ENCODE measurements at regions not wholly inside any gene's neighbourhood (a gene's known extent, or its start where the extent isn't known, plus 50 kb on each side); places are given as distances from the start of the nearest gene placed in this dataset.

DNA sequence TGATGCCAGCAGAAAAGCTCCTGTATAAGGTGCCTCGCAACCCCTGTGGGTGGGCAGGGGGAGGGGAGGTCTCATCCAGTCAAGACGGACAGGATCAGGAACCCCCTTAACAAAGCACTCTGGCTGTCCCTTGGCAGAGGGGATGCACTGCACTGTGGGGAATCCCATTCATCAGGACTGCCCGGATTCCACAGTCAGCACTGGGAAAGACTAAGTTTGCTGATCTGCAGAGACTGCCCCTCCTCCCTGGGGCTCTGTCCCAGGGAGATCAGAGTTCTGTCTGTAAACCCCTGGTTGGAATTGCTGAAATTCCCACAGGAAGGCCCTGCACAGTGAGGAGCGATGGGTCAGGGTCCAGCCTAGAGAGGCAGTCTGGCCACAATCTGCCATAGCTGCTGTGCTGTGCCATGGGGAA is 149.5 kb upstream of the RBBP8 start:
- TF ChIP-seq, protein P1, sequence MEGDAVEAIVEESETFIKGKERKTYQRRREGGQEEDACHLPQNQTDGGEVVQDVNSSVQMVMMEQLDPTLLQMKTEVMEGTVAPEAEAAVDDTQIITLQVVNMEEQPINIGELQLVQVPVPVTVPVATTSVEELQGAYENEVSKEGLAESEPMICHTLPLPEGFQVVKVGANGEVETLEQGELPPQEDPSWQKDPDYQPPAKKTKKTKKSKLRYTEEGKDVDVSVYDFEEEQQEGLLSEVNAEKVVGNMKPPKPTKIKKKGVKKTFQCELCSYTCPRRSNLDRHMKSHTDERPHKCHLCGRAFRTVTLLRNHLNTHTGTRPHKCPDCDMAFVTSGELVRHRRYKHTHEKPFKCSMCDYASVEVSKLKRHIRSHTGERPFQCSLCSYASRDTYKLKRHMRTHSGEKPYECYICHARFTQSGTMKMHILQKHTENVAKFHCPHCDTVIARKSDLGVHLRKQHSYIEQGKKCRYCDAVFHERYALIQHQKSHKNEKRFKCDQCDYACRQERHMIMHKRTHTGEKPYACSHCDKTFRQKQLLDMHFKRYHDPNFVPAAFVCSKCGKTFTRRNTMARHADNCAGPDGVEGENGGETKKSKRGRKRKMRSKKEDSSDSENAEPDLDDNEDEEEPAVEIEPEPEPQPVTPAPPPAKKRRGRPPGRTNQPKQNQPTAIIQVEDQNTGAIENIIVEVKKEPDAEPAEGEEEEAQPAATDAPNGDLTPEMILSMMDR (IDR thresholded peaks at IDR 0.05) = no peak
- no peak for TF ChIP-seq POLR2A (IDR thresholded peaks at IDR 0.05)

Measured in adrenal gland (tissue), 5 donors.